ENCODE measurements at regions not wholly inside any gene's neighbourhood (a gene's known extent, or its start where the extent isn't known, plus 50 kb on each side); places are given as distances from the start of the nearest gene placed in this dataset.

- Histone ChIP-seq H3K27ac (no peak overlapping the region), H3K4me3 (no peak overlapping the region), H3K27me3 (replicated peaks; ENCODE audit: insufficient read depth) (no peaks in the 10 kb centered on the region), H3K36me3 (no peaks in the 10 kb centered on the region), H3K9me3 (no peaks in the 10 kb centered on the region), H3K4me1 (ENCODE audit: control insufficient read depth in 1 of 2, low read depth in 2 of 2) (no peaks in the 10 kb centered on the region)
- no peak for DNase-seq (ENCODE audit: low spot score)
- ATAC-seq (ENCODE audit: insufficient number of reproducible peaks, low FRiP score, low read depth): no peak
- no peak for TF ChIP-seq CTCF (IDR thresholded peaks at IDR 0.05)
These were observed 304.4 kb upstream of the TGFBR2 start for GRCh38 chr3:30302027-30302426.

GRCh38 chr3:30303770-30304169 lies 302.6 kb upstream of the TGFBR2 start:
- Histone ChIP-seq H3K27me3 (replicated peaks; ENCODE audit: insufficient read depth) (no peaks in the 10 kb centered on the region), H3K9me3 (no peaks in the 10 kb centered on the region), H3K36me3 (no peaks in the 10 kb centered on the region), H3K27ac (no peak overlapping the region), H3K4me3 (no peak overlapping the region), H3K4me1 (ENCODE audit: control insufficient read depth in 1 of 2, low read depth in 2 of 2) (peaks cover 0 to 12% of the 10 kb centered on the region in 2 donors)
- ATAC-seq (ENCODE audit: insufficient number of reproducible peaks, low FRiP score, low read depth) (no peak), DNase-seq (ENCODE audit: low spot score) (no peak)
- no peak for TF ChIP-seq CTCF (IDR thresholded peaks at IDR 0.05)

GRCh38 chr3:30305021-30305420 lies 301.4 kb upstream of the TGFBR2 start:
- no peak for TF ChIP-seq CTCF (IDR thresholded peaks at IDR 0.05)
- Histone ChIP-seq H3K27me3 (replicated peaks; ENCODE audit: insufficient read depth) (no peaks in the 10 kb centered on the region), H3K9me3 (no peaks in the 10 kb centered on the region), H3K27ac (no peak overlapping the region), H3K4me1 (ENCODE audit: control insufficient read depth in 1 of 2, low read depth in 2 of 2) (peaks cover 0 to 16% of the 10 kb centered on the region in 2 donors), H3K4me3 (no peak overlapping the region), H3K36me3 (no peaks in the 10 kb centered on the region)
- DNase-seq (ENCODE audit: low spot score) (no peak), ATAC-seq (ENCODE audit: insufficient number of reproducible peaks, low FRiP score, low read depth) (no peak)

GRCh38 chr3:30306896-30307295 lies 299.5 kb upstream of the TGFBR2 start:
- no peaks in the 10 kb centered on the region for H3K36me3 ChIP-seq
- H3K4me3 ChIP-seq: no peak overlapping the region
- H3K9me3 ChIP-seq: no peaks in the 10 kb centered on the region
- ATAC-seq (ENCODE audit: insufficient number of reproducible peaks, low FRiP score, low read depth): no peak
- no peak for TF ChIP-seq CTCF (IDR thresholded peaks at IDR 0.05)
- no peaks in the 10 kb centered on the region for H3K27me3 ChIP-seq (replicated peaks; ENCODE audit: insufficient read depth)
- no peak for DNase-seq (ENCODE audit: low spot score)
- H3K4me1 ChIP-seq (ENCODE audit: control insufficient read depth in 1 of 2, low read depth in 2 of 2): peaks cover 0 to 16% of the 10 kb centered on the region in 2 donors
- no peak overlapping the region for H3K27ac ChIP-seq

- no peak for ATAC-seq (ENCODE audit: insufficient number of reproducible peaks, low FRiP score, low read depth)
- H3K27me3 ChIP-seq (replicated peaks; ENCODE audit: insufficient read depth): no peaks in the 10 kb centered on the region
- no peaks in the 10 kb centered on the region for H3K9me3 ChIP-seq
- no peak for DNase-seq (ENCODE audit: low spot score)
- no peak for TF ChIP-seq CTCF (IDR thresholded peaks at IDR 0.05)
- no peak overlapping the region for H3K4me3 ChIP-seq
- peaks cover 0 to 16% of the 10 kb centered on the region in 2 donors for H3K4me1 ChIP-seq (ENCODE audit: control insufficient read depth in 1 of 2, low read depth in 2 of 2)
- no peak overlapping the region for H3K27ac ChIP-seq
- H3K36me3 ChIP-seq: no peaks in the 10 kb centered on the region
These were observed 298.9 kb upstream of the TGFBR2 start for GRCh38 chr3:30307372-30307950.

All from thoracic aorta (tissue), 2 donors.